AG09319 (cell line): ENCODE measurements at regions not wholly inside any gene's neighbourhood (a gene's known extent, or its start where the extent isn't known, plus 50 kb on each side); places are given as distances from the start of the nearest gene placed in this dataset.

Experiments used
- DNase-seq: peaks from one replicate; pipeline ENCODE4 v3.0.0-alpha.2; 2010; ENCODE audit warnings: low read depth; ENCODE audit errors: extremely low read depth
- CTCF ChIP-seq: IDR thresholded peaks from 2 replicates; pipeline ENCODE4 v1.5.1; 2011; ENCODE audit warnings: low read depth, mild to moderate bottlenecking, inconsistent platforms, low read length, moderate library complexity

- no peak for TF ChIP-seq CTCF
- DNase-seq, result no peak
Measured at GRCh38 chr4:15150631-15151030, 148.3 kb downstream of the CPEB2 start.

GRCh38 chr4:15151033-15151432 lies 148.8 kb downstream of the CPEB2 start:
- DNase-seq, result no peak
- TF ChIP-seq CTCF, result no peak

DNA sequence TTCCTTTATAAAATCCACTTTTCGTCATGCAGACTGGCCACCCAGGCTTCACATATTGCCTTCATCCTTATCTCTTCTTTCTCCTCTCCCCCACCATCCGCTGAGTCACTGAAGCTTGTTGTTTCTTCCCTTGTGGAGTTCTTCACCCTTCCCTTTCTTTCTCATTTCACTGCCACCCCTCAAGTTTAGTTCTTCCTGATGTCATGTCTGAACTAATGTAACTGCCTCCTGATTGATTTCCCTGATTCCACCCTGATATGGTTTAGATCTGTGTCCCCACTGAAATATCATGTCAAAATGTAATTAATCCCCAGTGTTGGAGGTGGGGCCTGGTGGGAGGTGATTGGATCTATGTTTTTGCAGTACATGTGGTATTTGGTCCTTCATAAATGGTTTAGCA lies 151.4 kb downstream of the CPEB2 start:
- DNase-seq, result no peak
- TF ChIP-seq CTCF, result no peak

DNA sequence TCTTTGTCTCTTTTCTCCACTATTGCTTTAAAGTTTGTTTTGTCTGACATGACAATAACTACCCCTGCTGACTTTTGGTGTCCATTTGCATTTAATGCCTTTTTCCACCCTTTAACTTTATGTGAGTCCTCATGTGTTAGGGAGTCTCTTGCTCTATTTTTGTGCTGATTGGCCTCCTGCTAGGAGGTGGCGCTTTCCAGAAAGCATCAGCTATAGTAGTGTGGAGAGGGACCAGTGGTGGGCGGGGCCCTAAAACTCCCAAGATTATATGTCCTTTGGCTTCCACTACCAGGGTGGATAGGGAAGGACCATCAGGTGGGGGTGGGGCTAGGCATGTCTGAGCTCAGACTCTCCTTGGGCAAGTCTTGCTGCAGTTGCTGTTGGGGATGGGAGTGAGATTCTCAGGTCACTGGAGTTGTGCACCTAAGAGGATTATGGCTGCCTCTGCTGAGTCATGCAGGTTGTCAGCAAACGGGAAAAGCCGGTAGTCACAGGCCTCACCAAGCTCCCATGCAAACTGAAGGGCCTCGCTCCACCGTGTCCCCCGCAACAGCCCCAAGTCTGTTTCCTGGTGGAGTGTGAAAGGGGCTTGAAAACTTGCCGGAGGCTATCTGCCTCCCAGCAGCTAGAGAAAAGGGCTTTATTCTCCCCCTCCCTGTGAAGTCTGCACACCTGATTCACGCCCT lies 156.3 kb downstream of the CPEB2 start:
- DNase-seq, result no peak
- no peak for TF ChIP-seq CTCF

- TF ChIP-seq CTCF, result no peak
- DNase-seq, result no peak
Measured at GRCh38 chr4:15159477-15160019, 157.3 kb downstream of the CPEB2 start.

DNA sequence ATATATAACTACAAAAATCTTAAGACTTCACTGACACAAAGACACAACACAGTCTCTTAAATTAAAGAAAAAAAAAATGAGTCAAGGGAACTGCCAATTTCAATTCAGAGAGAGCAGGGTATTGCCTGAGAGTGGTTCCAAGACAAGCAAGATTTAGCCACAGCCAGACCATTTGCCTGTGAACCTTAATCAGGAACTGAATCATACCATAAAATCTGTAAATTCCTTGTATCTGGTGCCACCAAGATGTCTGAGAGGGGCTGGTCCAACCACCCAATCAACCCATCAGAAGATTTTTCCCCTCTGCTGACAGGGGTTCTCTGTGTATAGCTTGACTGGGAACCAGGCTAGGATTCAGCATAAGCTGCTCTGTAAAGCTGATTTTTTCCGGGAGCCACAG lies 159.2 kb downstream of the CPEB2 start:
- TF ChIP-seq CTCF, result no peak
- DNase-seq, result no peak

DNA sequence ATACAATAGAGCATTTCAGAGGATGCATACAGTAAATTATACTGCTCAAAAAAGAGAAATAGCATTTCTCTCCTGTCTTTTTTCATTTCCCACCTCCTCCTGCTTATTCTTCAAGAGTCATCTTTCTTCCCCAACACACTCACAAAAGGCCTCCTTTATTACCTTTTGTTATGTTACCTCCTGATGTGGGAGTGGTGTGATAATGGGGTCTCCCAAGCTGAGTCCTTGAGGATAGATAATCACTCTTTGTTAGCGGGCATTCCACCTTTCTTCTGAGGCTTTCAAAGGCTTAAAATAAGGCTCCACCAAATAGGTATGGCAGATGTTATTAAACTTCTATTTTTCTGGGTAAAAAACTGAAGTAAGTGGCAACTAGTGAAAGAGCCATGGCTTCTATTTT lies 159.8 kb downstream of the CPEB2 start:
- TF ChIP-seq CTCF, result no peak
- no peak for DNase-seq
